ENCODE measurements at regions not wholly inside any gene's neighbourhood (a gene's known extent, or its start where the extent isn't known, plus 50 kb on each side); places are given as distances from the start of the nearest gene placed in this dataset.

DNA sequence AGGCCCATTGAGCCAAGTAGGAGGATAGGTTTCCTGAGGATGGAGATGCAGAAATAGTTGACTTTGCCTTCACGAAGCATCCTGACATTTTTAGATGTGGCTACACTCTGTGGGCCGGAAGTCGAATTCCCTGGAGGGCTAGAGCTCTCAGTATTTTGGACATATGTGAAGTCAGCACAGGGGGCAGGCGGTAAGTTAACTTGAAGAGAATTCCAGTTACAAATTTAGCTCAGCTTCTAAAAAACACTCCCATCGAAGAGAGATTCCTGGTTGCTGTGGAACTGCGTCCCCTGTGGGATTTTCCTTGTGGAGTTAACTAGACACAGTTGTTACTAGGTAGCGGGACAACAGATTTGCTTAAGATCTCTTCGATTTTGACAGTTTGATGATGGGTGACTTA lies 161.9 kb upstream of the RGMA start:
- no peaks in the 10 kb centered on the region for H3K9me3 Mint-ChIP-seq (ENCODE audit: unreplicated experiment)
- no peak for TF ChIP-seq EZH2 (IDR thresholded peaks at IDR 0.05; ENCODE audit: insufficient read depth, low read length)
- TF ChIP-seq, protein P1, sequence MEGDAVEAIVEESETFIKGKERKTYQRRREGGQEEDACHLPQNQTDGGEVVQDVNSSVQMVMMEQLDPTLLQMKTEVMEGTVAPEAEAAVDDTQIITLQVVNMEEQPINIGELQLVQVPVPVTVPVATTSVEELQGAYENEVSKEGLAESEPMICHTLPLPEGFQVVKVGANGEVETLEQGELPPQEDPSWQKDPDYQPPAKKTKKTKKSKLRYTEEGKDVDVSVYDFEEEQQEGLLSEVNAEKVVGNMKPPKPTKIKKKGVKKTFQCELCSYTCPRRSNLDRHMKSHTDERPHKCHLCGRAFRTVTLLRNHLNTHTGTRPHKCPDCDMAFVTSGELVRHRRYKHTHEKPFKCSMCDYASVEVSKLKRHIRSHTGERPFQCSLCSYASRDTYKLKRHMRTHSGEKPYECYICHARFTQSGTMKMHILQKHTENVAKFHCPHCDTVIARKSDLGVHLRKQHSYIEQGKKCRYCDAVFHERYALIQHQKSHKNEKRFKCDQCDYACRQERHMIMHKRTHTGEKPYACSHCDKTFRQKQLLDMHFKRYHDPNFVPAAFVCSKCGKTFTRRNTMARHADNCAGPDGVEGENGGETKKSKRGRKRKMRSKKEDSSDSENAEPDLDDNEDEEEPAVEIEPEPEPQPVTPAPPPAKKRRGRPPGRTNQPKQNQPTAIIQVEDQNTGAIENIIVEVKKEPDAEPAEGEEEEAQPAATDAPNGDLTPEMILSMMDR (IDR thresholded peaks at IDR 0.05; ENCODE audit: insufficient read depth, low read depth, low read length): no peak

DNA sequence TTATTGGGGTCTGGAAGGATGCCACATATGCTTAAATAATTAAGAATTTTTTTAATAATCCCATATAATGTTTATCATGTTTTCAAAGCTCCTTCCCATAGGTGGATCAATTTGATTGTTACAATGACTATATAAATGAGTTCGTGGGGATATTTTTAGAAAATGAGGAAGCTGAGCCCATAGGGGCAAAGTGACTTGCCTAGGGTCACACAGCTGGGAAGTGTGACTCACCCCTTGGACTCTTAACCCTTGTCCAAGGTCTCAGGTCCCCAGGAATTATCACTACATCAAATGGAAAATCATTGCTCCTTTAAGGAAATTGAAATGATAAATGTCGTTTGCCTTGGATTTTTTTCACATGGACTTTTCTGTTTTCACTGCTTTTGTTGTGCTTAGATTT lies 161.2 kb upstream of the RGMA start:
- H3K9me3 Mint-ChIP-seq (ENCODE audit: unreplicated experiment): peaks cover 2% of the 10 kb centered on the region
- Histone ChIP-seq H3K27me3 (ENCODE audit: insufficient read depth, low read length) (no peaks in the 10 kb centered on the region), H3K27ac (ENCODE audit: low read depth, low read length) (no peak overlapping the region), H3K9ac (ENCODE audit: low read length) (no peak overlapping the region), H4K20me1 (ENCODE audit: insufficient read depth, low read length) (no peaks in the 10 kb centered on the region), H3K36me3 (ENCODE audit: insufficient read depth, low read length) (no peaks in the 10 kb centered on the region), H3K4me3 (ENCODE audit: insufficient read depth, low read depth, low read length) (no peak overlapping the region), H3K9me3 (ENCODE audit: insufficient read depth, low read depth, low read length) (no peaks in the 10 kb centered on the region), H3K79me2 (ENCODE audit: insufficient read depth, low read length) (no peaks in the 10 kb centered on the region), H3K4me2 (ENCODE audit: low read length) (no peak overlapping the region), H3K4me1 (ENCODE audit: insufficient read depth, low read length) (no peaks in the 10 kb centered on the region), H2AFZ (ENCODE audit: low read depth, low read length) (no peak overlapping the region)
- DNase-seq (ENCODE audit: low read depth): no peak
- FAIRE-seq: no peak
- TF ChIP-seq EZH2 (IDR thresholded peaks at IDR 0.05; ENCODE audit: insufficient read depth, low read length): no peak
- TF ChIP-seq, protein P1 (IDR thresholded peaks at IDR 0.05; ENCODE audit: insufficient read depth, low read depth, low read length): no peak
- no peaks in the 10 kb centered on the region for H3K4me1 Mint-ChIP-seq (ENCODE audit: low read depth, unreplicated experiment)
- no peak overlapping the region for H3K4me3 Mint-ChIP-seq (ENCODE audit: unreplicated experiment)
- peaks cover 46% of the 10 kb centered on the region for H3K27me3 Mint-ChIP-seq (ENCODE audit: low read depth, unreplicated experiment)
- H3K27ac Mint-ChIP-seq (ENCODE audit: unreplicated experiment): no peak overlapping the region
- H3K36me3 Mint-ChIP-seq (ENCODE audit: low read depth, unreplicated experiment): no peaks in the 10 kb centered on the region

More for the DNA sequence above, 161.9 kb upstream of the RGMA start:
- H3K4me1 Mint-ChIP-seq (ENCODE audit: low read depth, unreplicated experiment): no peaks in the 10 kb centered on the region
- no peak overlapping the region for H3K27ac Mint-ChIP-seq (ENCODE audit: unreplicated experiment)
- H3K4me3 ChIP-seq (ENCODE audit: insufficient read depth, low read depth, low read length): no peak overlapping the region
- H3K9me3 ChIP-seq (ENCODE audit: insufficient read depth, low read depth, low read length): no peaks in the 10 kb centered on the region
- no peaks in the 10 kb centered on the region for H3K36me3 ChIP-seq (ENCODE audit: insufficient read depth, low read length)
- H3K27me3 ChIP-seq (ENCODE audit: insufficient read depth, low read length): no peaks in the 10 kb centered on the region
- no peaks in the 10 kb centered on the region for H3K79me2 ChIP-seq (ENCODE audit: insufficient read depth, low read length)
- H3K27me3 Mint-ChIP-seq (ENCODE audit: low read depth, unreplicated experiment): peaks cover 40% of the 10 kb centered on the region
- no peak overlapping the region for H3K4me3 Mint-ChIP-seq (ENCODE audit: unreplicated experiment)
- H2AFZ ChIP-seq (ENCODE audit: low read depth, low read length): no peak overlapping the region
- FAIRE-seq (no peak), DNase-seq (ENCODE audit: low read depth) (no peak)
- H3K4me2 ChIP-seq (ENCODE audit: low read length): no peak overlapping the region
- H3K9ac ChIP-seq (ENCODE audit: low read length): no peak overlapping the region
- no peaks in the 10 kb centered on the region for H3K36me3 Mint-ChIP-seq (ENCODE audit: low read depth, unreplicated experiment)
- H3K4me1 ChIP-seq (ENCODE audit: insufficient read depth, low read length): no peaks in the 10 kb centered on the region
- no peak overlapping the region for H3K27ac ChIP-seq (ENCODE audit: low read depth, low read length)
- H4K20me1 ChIP-seq (ENCODE audit: insufficient read depth, low read length): no peaks in the 10 kb centered on the region

DNA sequence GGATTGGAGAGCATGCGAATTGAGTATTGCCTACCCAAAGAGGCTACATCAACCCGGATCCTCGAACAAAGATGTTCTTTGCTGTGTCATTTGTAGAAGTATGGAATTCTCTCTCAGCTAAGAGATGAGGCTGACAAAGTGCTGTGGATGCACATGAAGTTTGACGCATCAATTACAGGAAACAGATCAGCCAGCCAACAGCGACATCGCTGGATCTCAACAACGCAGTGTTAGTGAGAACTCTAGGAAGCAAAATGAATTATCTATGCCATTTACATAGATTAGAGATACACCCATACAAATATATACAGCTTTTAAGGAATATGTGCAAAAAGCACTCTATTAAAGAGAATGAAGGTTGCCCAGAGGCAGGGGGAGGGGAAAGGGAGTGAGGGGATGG lies 160.6 kb upstream of the RGMA start:
- no peak overlapping the region for H3K27ac Mint-ChIP-seq (ENCODE audit: unreplicated experiment)
- no peak for TF ChIP-seq EZH2 (IDR thresholded peaks at IDR 0.05; ENCODE audit: insufficient read depth, low read length)
- TF ChIP-seq, protein P1 (IDR thresholded peaks at IDR 0.05; ENCODE audit: insufficient read depth, low read depth, low read length): no peak
- no peak overlapping the region for H3K4me3 Mint-ChIP-seq (ENCODE audit: unreplicated experiment)
- no peaks in the 10 kb centered on the region for H3K79me2 ChIP-seq (ENCODE audit: insufficient read depth, low read length)
- no peaks in the 10 kb centered on the region for H3K9me3 ChIP-seq (ENCODE audit: insufficient read depth, low read depth, low read length)
- H3K4me2 ChIP-seq (ENCODE audit: low read length): no peak overlapping the region
- H3K27ac ChIP-seq (ENCODE audit: low read depth, low read length): no peak overlapping the region
- peaks cover 49% of the 10 kb centered on the region for H3K27me3 Mint-ChIP-seq (ENCODE audit: low read depth, unreplicated experiment)
- H3K4me1 Mint-ChIP-seq (ENCODE audit: low read depth, unreplicated experiment): no peaks in the 10 kb centered on the region
- FAIRE-seq (no peak), DNase-seq (ENCODE audit: low read depth) (no peak)
- peaks cover 2% of the 10 kb centered on the region for H3K9me3 Mint-ChIP-seq (ENCODE audit: unreplicated experiment)
- no peak overlapping the region for H3K4me3 ChIP-seq (ENCODE audit: insufficient read depth, low read depth, low read length)
- no peaks in the 10 kb centered on the region for H3K36me3 ChIP-seq (ENCODE audit: insufficient read depth, low read length)
- H2AFZ ChIP-seq (ENCODE audit: low read depth, low read length): no peak overlapping the region
- no peaks in the 10 kb centered on the region for H3K36me3 Mint-ChIP-seq (ENCODE audit: low read depth, unreplicated experiment)
- no peaks in the 10 kb centered on the region for H3K27me3 ChIP-seq (ENCODE audit: insufficient read depth, low read length)
- H3K9ac ChIP-seq (ENCODE audit: low read length): no peak overlapping the region
- H3K4me1 ChIP-seq (ENCODE audit: insufficient read depth, low read length): no peaks in the 10 kb centered on the region
- H4K20me1 ChIP-seq (ENCODE audit: insufficient read depth, low read length): no peaks in the 10 kb centered on the region
